Erythroblast (primary cell): ENCODE measurements at regions not wholly inside any gene's neighbourhood (a gene's known extent, or its start where the extent isn't known, plus 50 kb on each side); places are given as distances from the start of the nearest gene placed in this dataset.

Source experiments
- GATA1 ChIP-seq: IDR thresholded peaks from 2 replicates; pipeline ENCODE4 v1.6.1; 2011; ENCODE audit warnings: low read depth, mild to moderate bottlenecking, control low read depth, low read length, moderate library complexity
- POLR2A ChIP-seq: IDR thresholded peaks from 2 replicates; pipeline ENCODE4 v1.6.1; 2011; ENCODE audit warnings: mild to moderate bottlenecking, low read length

DNA sequence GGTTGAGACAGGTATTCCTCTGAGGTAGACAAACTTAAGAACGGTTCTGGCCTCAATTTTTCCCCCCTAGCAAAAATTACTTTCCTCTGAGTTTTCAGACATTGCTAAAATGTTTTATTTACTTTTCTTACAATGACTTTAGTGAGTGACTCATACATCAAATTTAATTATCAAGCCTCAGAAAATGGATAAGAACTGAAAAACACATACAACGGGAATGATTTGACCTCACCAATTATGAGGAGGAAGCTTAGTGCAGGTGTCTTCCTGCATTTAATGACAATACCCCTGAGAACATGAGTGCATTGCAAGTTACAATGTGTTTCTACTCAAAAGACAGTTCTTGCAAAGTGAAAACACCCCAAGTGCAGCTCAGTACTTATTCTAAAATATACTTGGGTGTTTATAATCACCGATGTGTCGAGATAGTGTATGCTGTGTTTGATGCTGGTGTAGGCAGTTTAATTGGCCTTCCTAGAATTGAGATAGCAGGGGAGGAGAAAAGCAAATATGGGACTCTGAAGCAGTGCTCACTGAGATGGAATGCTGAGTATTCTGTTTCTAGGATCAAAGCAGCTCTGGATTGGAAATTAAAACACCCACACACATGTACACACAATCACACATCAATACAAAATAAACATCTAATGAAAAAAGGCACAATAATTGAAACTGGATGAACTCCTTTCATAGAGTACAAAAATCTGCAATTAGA lies 189.5 kb upstream of the SLC10A2 start:
- TF ChIP-seq POLR2A (no peak), GATA1 (no peak)
